K562 (cell line): ENCODE measurements at regions not wholly inside any gene's neighbourhood (a gene's known extent, or its start where the extent isn't known, plus 50 kb on each side); places are given as distances from the start of the nearest gene placed in this dataset.

Experiments used
- ATAC-seq: fragments of 200-7000 bp; cut with Tn5 transposase; 3 replicates; pipeline ENCODE4 v1.9.1; 2020; ENCODE audit warnings: moderate library complexity
- BruUV-seq: library from RNA; stranded (reverse); fragments of 400-500 nt; replicated peaks from 2 replicates; lab custom pipeline; 2021; lab: Mats Ljungman, UMichigan
- CTCF ChIA-PET: fragments of 300-600 bp; formaldehyde crosslinking; extraction: SDS; loops from one replicate; lab custom pipeline; 2021; ENCODE audit warnings: low intra/inter-chr PET ratio; lab: Yijun Ruan, JAX
- POLR2A ChIA-PET: fragments of 300-600, 350-650 bp; sonication (Branson Sonifier 250); formaldehyde crosslinking; extraction: SDS; loops from one replicate; lab custom pipeline; 2021; ENCODE audit warnings: antibody characterized with exemption, inconsistent platforms; lab: Yijun Ruan, JAX
- DNase-seq, 4 experiments: peaks; one replicate each; pipeline versions ENCODE4 v3.0.0 to v3.0.0-alpha.2; 2011 to 2018; ENCODE audit warnings: low spot score in 3 of 4, mixed read lengths in 3 of 4; ENCODE audit errors: extremely low read depth in 1 of 4
- FAIRE-seq: peaks from 2 replicates; lab custom pipeline; 2011; peaks lifted over from hg19 to GRCh38; lab: Jason Lieb, UNC
- H2AFZ ChIP-seq: 2 replicates; pipeline ENCODE4 v1.6.0; 2011; ENCODE audit warnings: low read depth, low read length, control low read depth, inconsistent platforms
- H3K27ac ChIP-seq: fragments of 200-600 bp; 3 replicates; pipeline ENCODE4 v1.8.0; 2011; ENCODE audit warnings: low read depth, mild to moderate bottlenecking, control low read depth, inconsistent platforms, low read length, moderate library complexity, mixed read lengths; ENCODE audit errors: extremely low read depth
- H3K27me3 ChIP-seq, 2 experiments: fragments of 300-600 bp in 1 of 2; 2 replicates in 1 of 2; 3 replicates in 1 of 2; pipeline versions ENCODE4 v1.6.0 to v1.8.0; 2011; ENCODE audit warnings: inconsistent platforms in 2 of 2, low read length in 2 of 2, mild to moderate bottlenecking in 1 of 2, mixed read lengths in 1 of 2, moderate library complexity in 1 of 2; ENCODE audit not compliant: control insufficient read depth in 2 of 2, insufficient read depth in 2 of 2
- H3K36me3 ChIP-seq: fragments of 300-600 bp; 3 replicates; pipeline ENCODE4 v1.8.0; 2011; ENCODE audit warnings: mild to moderate bottlenecking, low read length, inconsistent platforms; ENCODE audit not compliant: control insufficient read depth, insufficient read depth
- H3K4me1 ChIP-seq, 2 experiments: fragments of 200-600 bp in 1 of 2; replicated peaks in 1 of 2; 2 replicates in 1 of 2; 3 replicates in 1 of 2; pipeline versions ENCODE4 v1.5.1 to v1.8.0; 2011; ENCODE audit warnings: inconsistent platforms in 2 of 2, low read length in 2 of 2, mild to moderate bottlenecking in 1 of 2, mixed read lengths in 1 of 2, moderate library complexity in 1 of 2; ENCODE audit not compliant: control insufficient read depth in 2 of 2, insufficient read depth in 2 of 2
- H3K4me2 ChIP-seq: 2 replicates; pipeline ENCODE4 v1.6.1; 2011; ENCODE audit warnings: low read length, control low read depth, inconsistent platforms, mixed read lengths; ENCODE audit not compliant: insufficient read depth
- H3K4me3 ChIP-seq: fragments of 200-600 bp; sonication (generic), shearing (Covaris generic); 2 replicates; pipeline ENCODE4 v1.5.1; 2016; ENCODE audit warnings: control low read depth, inconsistent platforms
- H3K79me2 ChIP-seq: fragments of 200-600 bp; 3 replicates; pipeline ENCODE4 v1.8.0; 2011; ENCODE audit warnings: low read length, inconsistent platforms; ENCODE audit not compliant: control insufficient read depth, insufficient read depth
- H3K9ac ChIP-seq, 2 experiments: 2 replicates each; pipeline versions ENCODE4 v1.6.0 to v1.6.1; 2011; ENCODE audit warnings: low read depth in 2 of 2, low read length in 2 of 2, control low read depth in 1 of 2, inconsistent platforms in 1 of 2, mild to moderate bottlenecking in 1 of 2, mixed read lengths in 1 of 2; ENCODE audit not compliant: insufficient read depth in 1 of 2
- H3K9me1 ChIP-seq: one replicate; pipeline ENCODE4 v1.6.0; 2011; ENCODE audit warnings: inconsistent platforms, mild to moderate bottlenecking, low read length, moderate library complexity; ENCODE audit not compliant: control insufficient read depth, insufficient read depth
- H3K9me3 ChIP-seq: replicated peaks from 2 replicates; pipeline ENCODE4 v1.5.1; 2011; ENCODE audit warnings: low read depth, low read length, inconsistent platforms; ENCODE audit not compliant: control insufficient read depth, insufficient read depth
- H4K20me1 ChIP-seq: replicated peaks from 2 replicates; pipeline ENCODE4 v1.6.1; 2011; ENCODE audit warnings: low read length, inconsistent platforms, mixed read lengths; ENCODE audit not compliant: control insufficient read depth, insufficient read depth
- AFF4 ChIP-seq: sonication (generic); formaldehyde crosslinking; IDR thresholded peaks from 2 replicates; pipeline ENCODE4 v1.8.0; 2023; ENCODE audit warnings: mild to moderate bottlenecking, missing genetic modification reagents
- CCAR2 ChIP-seq: fragments of 200-400 bp; formaldehyde crosslinking; IDR thresholded peaks from 2 replicates; pipeline ENCODE4 v1.6.1; 2017; ENCODE audit warnings: mild to moderate bottlenecking, low read depth, low read length
- CEBPB ChIP-seq: fragments of 450-650 bp; IDR thresholded peaks from 2 replicates; pipeline ENCODE4 v1.6.1; 2016; ENCODE audit warnings: missing genetic modification characterization, missing compliant biosample characterization
- CGGBP1 ChIP-seq: fragments of 250-450 bp; sonication (Bioruptor Pico); IDR thresholded peaks from 2 replicates; pipeline ENCODE4 v1.9.0; 2021; ENCODE audit warnings: mild to moderate bottlenecking
- CREB5 ChIP-seq: fragments of 250-450 bp; sonication (Bioruptor Pico); IDR thresholded peaks from 2 replicates; pipeline ENCODE4 v1.5.0; 2020; ENCODE audit warnings: mild to moderate bottlenecking
- MAZ ChIP-seq, 2 experiments: fragments of 450-650 bp in 1 of 2; sonication (generic) in 1 of 2; formaldehyde crosslinking; IDR thresholded peaks in 1 of 2; conservative IDR thresholded peaks in 1 of 2; 2 replicates each; pipeline versions ENCODE4 v1.4.0 to v1.5.0; 2020; ENCODE audit warnings: mild to moderate bottlenecking in 1 of 2, missing genetic modification reagents in 1 of 2
- NRF1 ChIP-seq, 2 experiments: fragments of 450-650 bp; IDR thresholded peaks in 1 of 2; conservative IDR thresholded peaks in 1 of 2; 2 replicates each; pipeline ENCODE4 v1.6.1; 2014; ENCODE audit warnings: mild to moderate bottlenecking in 2 of 2
- SETDB1 ChIP-seq: IDR thresholded peaks from one replicate; pipeline ENCODE4 v1.6.1; 2012; ENCODE audit warnings: low read length, control low read depth, inconsistent platforms
- SNAPC5 ChIP-seq: fragments of 250-450 bp; sonication (Bioruptor Pico); IDR thresholded peaks from 2 replicates; pipeline ENCODE4 v1.8.0; 2021; ENCODE audit warnings: moderate library complexity, mild to moderate bottlenecking, inconsistent platforms
- SRSF1 ChIP-seq: fragments of 200-400 bp; formaldehyde crosslinking; IDR thresholded peaks from 2 replicates; pipeline ENCODE4 v1.6.1; 2017; ENCODE audit warnings: mild to moderate bottlenecking, low read depth, low read length, moderate library complexity
- WGBS: fragments of 100-300 bp; shearing (Covaris generic); methylation state at CpG from one replicate; pipeline ENCODE4 v1.1.6; 2016; ENCODE audit warnings: low coverage, mixed read lengths; ENCODE audit not compliant: insufficient coverage; ENCODE audit errors: missing lambda C conversion rate; 5-methylcytosine and 5-hydroxymethylcytosine counted together
- in situ Hi-C: fragments of 300-500 bp; cut with MboI; formaldehyde crosslinking; loops from 4 replicates; pipeline ENCODE4 v1.15.0; 2018; ENCODE audit warnings: inconsistent platforms, mixed read lengths
- intact Hi-C: fragments of 100-400 bp; cut with micrococcal nuclease; formaldehyde crosslinking; loops from 2 replicates; pipeline ENCODE4 v1.14.2; 2022

- BruUV-seq = no TSS peak
- CTCF ChIA-PET = no interaction called here
- no peak overlapping the region for H3K9ac ChIP-seq
- TF ChIP-seq SRSF1 = no peak
- no peak for TF ChIP-seq NRF1 (conservative IDR thresholded peaks at IDR 0.05 in 1 of 2, IDR thresholded peaks at IDR 0.05 in 1 of 2)
- no peak for TF ChIP-seq MAZ (CRISPR knock-in tag; conservative IDR thresholded peaks at IDR 0.05 in 1 of 2, IDR thresholded peaks at IDR 0.05 in 1 of 2)
- TF ChIP-seq CGGBP1 = no peak
- peak; percentile 42; the same call in 1 of the 2 replicates for TF ChIP-seq CEBPB (tag)
- TF ChIP-seq SETDB1 = no peak
- H3K9me3 ChIP-seq = no peaks in the 10 kb centered on the region; the same call in 1 of the 2 replicates
- FAIRE-seq (no peak), ATAC-seq (no peak), DNase-seq (no peak)
- H3K4me1 ChIP-seq = no peaks in the 10 kb centered on the region
- POLR2A ChIA-PET = interaction anchor here (0.6 kb wide), 1 partner anchor 25 kb away, joined by 3 read pairs; no protein-coding TSS in a partner anchor
- WGBS = 75% methylated on average over 1 of the region's 1 CpG
- no peak overlapping the region for H2AFZ ChIP-seq
- H3K9me1 ChIP-seq = no peaks in the 10 kb centered on the region
- in situ Hi-C loops = no loop called here
- intact Hi-C loops = no loop called here
- H4K20me1 ChIP-seq = no peaks in the 10 kb centered on the region
- no peak overlapping the region for H3K4me3 ChIP-seq
- H3K36me3 ChIP-seq = no peaks in the 10 kb centered on the region
- no peak overlapping the region for H3K27ac ChIP-seq
- H3K27me3 ChIP-seq = no peaks in the 10 kb centered on the region
- H3K79me2 ChIP-seq = no peaks in the 10 kb centered on the region
- H3K4me2 ChIP-seq = no peak overlapping the region
Observed at GRCh38 chr3:152038490-152038889, 165.0 kb downstream of the SUCNR1 start.

- Histone ChIP-seq H3K4me3 (no peak overlapping the region), H3K27ac (no peak overlapping the region), H4K20me1 (no peaks in the 10 kb centered on the region), H3K9me1 (no peaks in the 10 kb centered on the region), H3K79me2 (no peaks in the 10 kb centered on the region), H2AFZ (no peak overlapping the region), H3K36me3 (no peaks in the 10 kb centered on the region), H3K4me2 (no peak overlapping the region), H3K9me3 (no peaks in the 10 kb centered on the region; the same call in 1 of the 2 replicates), H3K27me3 (no peaks in the 10 kb centered on the region), H3K9ac (no peak overlapping the region), H3K4me1 (no peaks in the 10 kb centered on the region)
- ChIA-PET CTCF (no interaction called here), POLR2A (interaction anchor here (0.7 kb wide), 1 partner anchor 12 kb away, joined by 3 read pairs; no protein-coding TSS in a partner anchor)
- BruUV-seq = no TSS peak
- DNase-seq = no peak
- WGBS = 33% methylated on average over 1 of the region's 1 CpG
- intact Hi-C loops (no loop called here), in situ Hi-C loops (no loop called here)
- no peak for ATAC-seq
- FAIRE-seq = no peak
- TF ChIP-seq SRSF1 = no peak
- no peak for TF ChIP-seq AFF4 (CRISPR knock-in tag)
- TF ChIP-seq SNAPC5 (CRISPR knock-in tag) = no peak
- no peak for TF ChIP-seq CREB5 (CRISPR knock-in tag)
- no peak for TF ChIP-seq CCAR2
Observed at GRCh38 chr3:152039887-152040286, 166.4 kb downstream of the SUCNR1 start.
